Mammary epithelial cell (primary cell): ENCODE measurements at regions not wholly inside any gene's neighbourhood (a gene's known extent, or its start where the extent isn't known, plus 50 kb on each side); places are given as distances from the start of the nearest gene placed in this dataset.

Experiments used
- CTCF ChIP-seq, 2 donors: IDR thresholded peaks in 1 of 2; conservative IDR thresholded peaks in 1 of 2; 2 replicates each; pipeline ENCODE4 v1.5.1; 2011 to 2012; ENCODE audit warnings: inconsistent platforms in 2 of 2, low read length in 2 of 2, mild to moderate bottlenecking in 2 of 2, control low read depth in 1 of 2, low read depth in 1 of 2; ENCODE audit not compliant: insufficient read depth in 1 of 2; ENCODE audit errors: extremely low read depth in 1 of 2
- EZH2 ChIP-seq: IDR thresholded peaks from 2 replicates; pipeline ENCODE4 v1.6.1; 2012; ENCODE audit warnings: low read length, inconsistent platforms, borderline replicate concordance

- TF ChIP-seq CTCF (conservative IDR thresholded peaks at IDR 0.05 in 1 of 2, IDR thresholded peaks at IDR 0.05 in 1 of 2; ENCODE audit: extremely low read depth in 1 of 2, insufficient read depth in 1 of 2, low read depth in 1 of 2, low read length in 2 of 2) (no peak), EZH2 (no peak)
Measured at GRCh38 chr13:37289212-37289935, 183.9 kb upstream of the CSNK1A1L start.
